HG03103 (cell line): ENCODE measurements at regions not wholly inside any gene's neighbourhood (a gene's known extent, or its start where the extent isn't known, plus 50 kb on each side); places are given as distances from the start of the nearest gene placed in this dataset.

Source experiments
- ATAC-seq: cut with Tn5 transposase; IDR thresholded peaks from one replicate; pipeline ENCODE4 v1.9.1; 2021; ENCODE audit warnings: low read depth; ENCODE audit not compliant: unreplicated experiment

- no peak for ATAC-seq
Observed at GRCh38 chr11:32003335-32003734, 87.5 kb upstream of the RCN1 start.

DNA sequence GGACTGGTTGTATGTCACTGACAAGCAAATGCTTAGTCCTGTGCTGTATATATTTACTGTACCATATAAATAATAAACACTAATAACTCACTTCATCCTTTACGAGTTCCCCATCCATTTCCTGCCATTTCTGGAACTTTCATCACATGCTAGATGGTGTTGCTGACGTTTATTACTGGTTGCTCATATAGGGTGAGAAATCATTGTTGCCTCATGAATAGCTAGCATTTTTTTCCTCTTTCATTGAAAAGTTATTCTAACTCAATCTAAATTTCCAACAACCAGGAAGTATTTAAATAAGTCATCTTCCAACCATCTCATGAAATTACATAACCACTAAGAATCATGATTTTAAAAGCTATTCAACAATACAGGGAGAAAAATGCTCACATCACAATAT is 88.6 kb upstream of the RCN1 start:
- no peak for ATAC-seq

DNA sequence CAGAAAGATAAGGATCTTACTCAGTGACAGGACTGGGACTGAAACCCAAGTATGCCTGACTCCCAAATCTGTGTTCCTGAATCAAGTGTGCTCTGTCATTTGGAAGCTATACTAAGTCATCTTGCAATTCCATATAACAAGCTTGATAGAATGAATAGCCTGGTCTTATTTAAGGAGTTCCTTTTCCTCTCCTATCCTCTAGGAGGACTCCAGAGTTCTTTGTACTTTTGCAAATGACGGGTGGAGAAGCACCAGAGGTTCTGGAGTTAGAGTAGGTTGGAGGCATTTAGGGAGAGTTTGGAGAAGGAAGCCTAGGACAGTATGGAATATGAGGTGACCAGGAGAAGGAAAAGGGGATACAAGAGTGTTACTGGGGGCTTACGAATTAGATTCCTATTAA is 92.9 kb upstream of the RCN1 start:
- no peak for ATAC-seq

GRCh38 chr11:31996159-31996881 is 94.6 kb upstream of the RCN1 start:
- no peak for ATAC-seq

- ATAC-seq: peak; percentile 77
Observed at GRCh38 chr11:31995525-31996094, 95.3 kb upstream of the RCN1 start.

DNA sequence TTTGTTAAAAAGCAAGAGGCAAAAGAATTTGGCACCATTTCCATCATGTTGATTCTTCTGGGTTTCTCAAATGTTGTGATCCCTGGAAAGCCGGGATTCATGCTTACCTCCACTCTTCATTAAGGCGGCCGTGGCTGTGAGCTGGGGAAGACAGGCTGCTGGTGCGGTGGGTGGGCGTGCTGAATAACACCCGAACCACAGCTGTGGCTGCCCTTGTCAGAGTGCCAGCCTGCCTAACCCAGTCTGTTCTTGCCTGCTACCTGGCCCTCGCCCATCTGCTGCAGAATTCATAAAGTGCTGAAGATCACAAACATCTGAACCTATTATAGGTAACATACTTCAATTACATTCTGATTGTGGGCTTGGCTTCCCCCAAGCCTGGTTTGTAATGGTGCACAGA is 95.8 kb upstream of the RCN1 start:
- no peak for ATAC-seq

DNA sequence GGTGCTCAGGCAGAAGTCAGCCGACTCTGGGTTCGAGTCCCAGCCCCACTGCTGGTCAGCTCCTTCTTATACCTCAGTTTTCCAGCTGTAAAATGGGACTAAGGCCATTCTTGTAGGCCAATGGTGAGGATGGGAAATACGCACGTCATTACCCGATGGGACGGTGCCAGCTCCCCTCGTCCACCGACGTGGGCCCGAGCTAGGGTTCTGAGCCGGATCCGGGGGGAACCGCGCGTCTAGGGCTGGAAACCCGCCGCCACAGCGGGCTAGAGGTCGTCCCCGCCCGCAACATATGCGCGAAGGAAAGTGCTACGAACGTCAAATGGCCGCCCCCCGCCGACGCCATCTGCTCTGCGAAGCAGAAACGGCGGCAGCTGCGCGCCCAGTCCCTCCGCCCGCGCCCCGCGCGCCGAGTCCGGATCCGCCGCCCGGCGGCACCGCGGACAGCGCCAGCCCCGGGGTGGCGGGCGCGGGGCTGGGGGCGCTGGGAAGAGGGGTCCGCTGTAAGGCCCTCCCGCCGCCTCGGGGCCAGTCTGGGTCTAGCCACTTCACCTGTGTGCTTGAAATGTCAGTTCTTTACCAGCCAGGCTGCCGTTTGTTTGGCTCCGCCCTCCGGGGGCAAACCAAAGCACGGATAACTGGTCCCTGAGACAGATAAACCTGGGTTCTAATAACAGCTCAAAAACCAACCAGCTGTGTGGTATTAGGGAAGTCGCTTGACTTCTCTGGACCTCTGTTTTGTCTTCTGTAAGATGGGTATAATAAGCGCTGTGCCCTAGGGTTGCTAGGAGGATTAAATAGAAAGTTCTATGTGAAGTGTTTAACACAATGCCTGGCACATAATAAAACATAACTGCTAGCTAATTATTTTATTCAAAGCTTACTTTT is 103.5 kb upstream of the RCN1 start:
- ATAC-seq: no peak

DNA sequence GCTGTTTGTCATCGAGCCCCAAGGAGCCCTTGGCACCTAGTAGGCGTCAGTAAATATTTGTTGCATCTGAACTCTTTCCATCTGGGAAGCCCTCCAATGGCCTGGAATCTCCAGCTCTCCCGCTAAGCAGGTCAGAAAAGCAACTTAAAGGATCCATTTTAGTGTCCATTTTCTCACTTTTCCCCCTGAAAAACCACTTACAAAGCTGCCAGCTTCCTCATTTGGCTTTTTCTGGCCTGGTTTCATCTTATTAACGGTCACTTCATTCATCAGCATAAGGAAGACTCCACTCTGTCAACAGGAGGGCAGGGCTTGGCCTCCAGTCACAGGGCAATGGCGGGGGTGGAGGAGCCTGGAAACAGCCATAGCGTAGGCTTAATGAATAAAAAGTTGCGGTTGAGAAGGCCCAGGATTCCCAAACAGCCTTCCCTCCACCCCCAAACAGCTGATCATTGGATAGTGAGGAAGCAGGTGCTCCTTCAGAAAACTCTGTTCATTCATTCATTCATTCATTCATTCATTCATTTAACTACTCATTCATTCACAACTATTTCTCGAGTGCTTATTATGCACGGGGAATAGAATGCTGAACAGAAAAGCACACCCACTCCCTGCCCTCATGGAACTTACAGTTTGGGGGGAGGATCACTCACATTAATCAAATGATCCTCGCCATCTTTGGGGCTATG is 104.5 kb upstream of the RCN1 start:
- no peak for ATAC-seq

GRCh38 chr11:31981457-31981856 is 109.4 kb upstream of the RCN1 start:
- no peak for ATAC-seq

- no peak for ATAC-seq
Observed at GRCh38 chr11:31977343-31977742, 113.5 kb upstream of the RCN1 start.

DNA sequence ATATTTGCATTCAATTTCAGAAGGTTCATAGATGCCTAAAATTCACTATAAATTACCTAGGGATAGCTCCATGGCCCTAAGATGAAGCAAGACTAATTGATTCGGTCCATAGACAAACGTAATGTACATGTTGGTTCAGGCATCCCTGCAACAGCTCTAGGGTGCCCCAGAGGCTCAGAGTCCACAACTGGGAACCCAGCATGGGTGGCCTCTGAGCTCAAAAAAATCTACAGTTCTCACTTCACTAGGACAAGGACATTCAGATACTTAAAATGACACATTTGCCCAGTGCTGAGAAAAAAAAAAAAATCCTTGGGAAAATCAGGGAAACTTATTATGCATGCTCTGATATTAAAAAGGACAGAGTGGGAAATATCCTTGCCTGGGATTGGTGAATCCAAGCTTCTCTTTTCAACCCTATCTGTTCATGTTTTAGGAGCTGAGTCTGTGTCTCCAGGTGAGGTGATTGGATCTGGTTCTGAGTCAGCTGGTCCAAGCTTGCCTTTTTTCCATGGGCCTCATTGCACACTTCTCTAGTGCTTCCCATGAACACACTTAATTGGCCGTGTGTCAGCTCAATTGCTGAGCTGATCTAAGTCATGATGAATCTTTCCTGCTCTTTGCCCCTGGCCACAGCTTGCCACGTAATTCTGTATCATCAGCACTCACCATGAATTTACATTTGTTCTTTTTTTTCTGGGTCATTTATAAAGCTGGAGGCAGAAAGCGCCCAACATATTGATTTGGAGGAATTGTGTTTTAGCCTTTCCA is 116.3 kb upstream of the RCN1 start:
- no peak for ATAC-seq

DNA sequence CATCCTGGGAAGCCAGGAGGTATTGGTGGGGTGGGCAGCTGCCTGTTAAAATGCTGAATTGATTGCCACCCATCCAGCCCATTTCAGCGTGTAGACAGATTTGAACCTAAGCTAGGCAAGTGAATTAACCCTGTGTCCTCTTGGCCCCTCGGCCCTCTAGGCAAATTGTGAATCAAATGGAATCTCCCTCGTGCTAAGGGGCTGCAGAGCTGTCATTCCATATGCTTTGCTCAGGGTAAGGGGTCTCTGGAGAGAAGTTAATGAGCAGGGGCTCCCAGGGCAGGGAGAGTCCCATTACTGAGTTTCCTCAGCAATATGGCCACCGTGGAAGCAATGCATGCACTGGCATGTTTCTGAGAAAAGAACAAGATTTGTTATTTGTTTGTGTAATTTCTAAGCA is 117.7 kb upstream of the RCN1 start:
- ATAC-seq: no peak

- ATAC-seq: no peak
Observed at GRCh38 chr11:31972623-31973022, 118.3 kb upstream of the RCN1 start.

DNA sequence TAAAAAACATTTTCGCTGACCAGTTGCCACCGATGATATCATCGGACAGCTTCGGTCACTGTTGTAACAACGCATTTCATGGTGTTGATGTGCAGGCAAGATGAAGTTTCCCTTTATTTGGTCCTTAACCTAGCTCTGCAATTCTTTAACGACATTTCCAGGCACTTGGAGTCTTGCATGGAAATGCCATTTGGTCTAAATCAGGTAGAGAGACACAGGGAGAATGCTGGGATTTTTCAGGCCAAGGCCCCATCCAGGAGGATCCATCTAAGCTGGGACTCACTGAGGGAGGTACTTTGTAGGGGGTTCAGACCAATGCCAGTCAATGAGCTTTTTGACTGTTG is 121.5 kb upstream of the RCN1 start:
- no peak for ATAC-seq

DNA sequence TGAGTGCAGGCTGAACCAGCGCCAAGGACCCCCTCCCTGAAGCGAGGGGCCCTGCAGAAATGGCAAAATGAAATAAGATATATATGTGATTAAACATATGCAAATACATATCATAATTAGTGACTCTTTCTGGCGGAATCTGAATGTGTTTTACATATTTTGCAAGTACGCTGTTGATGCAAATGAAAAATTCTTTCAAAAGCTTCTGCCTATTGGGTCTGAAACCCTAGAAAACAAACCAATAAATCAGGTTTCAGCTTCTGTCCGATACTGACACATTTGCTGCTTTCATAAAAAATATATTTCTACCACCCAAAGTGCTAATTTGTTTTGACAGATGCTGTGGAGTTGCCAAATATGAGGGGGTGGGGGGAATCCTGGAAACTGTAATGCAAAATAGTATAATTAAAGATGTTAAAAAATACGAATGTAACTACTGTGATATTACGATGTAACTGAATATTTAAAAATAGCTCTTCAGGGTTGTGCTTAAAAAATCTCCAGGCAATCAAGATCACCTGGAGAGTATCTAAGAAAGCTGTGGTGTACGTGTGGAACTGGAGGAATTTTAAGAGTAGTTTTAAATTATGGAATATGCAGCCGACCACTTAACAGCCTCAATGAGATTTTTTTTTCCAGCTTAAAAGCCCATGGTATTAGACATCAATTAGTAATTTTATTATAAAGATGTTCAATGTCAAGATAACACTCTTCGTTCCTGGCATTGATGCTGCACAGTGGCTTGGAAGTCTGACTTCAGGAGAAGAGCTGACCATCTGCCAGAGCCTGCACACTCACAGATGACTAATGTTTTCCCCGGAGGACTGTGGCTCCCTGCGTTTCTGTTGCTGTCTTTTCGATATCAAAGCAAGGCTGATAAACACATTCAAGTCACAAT is 122.2 kb upstream of the RCN1 start:
- ATAC-seq: no peak

GRCh38 chr11:31967404-31968130 is 123.3 kb upstream of the RCN1 start:
- no peak for ATAC-seq

DNA sequence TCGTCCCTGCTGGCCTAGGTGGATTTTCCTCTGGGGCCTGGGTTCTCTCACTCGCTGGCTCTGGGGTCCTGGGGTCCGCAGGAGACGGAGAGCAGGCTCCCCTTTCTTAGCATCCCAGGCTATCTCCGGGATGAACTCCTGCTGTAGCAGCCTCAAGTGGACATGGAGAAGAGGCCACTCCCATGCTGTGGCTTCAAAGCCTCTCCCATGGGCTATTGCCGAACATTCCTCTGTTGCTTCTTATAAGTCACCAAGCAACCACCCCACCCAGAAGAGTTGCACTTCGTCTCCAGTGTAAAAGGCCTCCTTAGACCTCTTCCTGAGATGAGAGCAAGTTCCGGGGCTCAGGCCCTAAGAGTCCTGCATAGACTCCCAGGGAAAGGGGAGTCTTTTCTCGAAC is 124.0 kb upstream of the RCN1 start:
- no peak for ATAC-seq

DNA sequence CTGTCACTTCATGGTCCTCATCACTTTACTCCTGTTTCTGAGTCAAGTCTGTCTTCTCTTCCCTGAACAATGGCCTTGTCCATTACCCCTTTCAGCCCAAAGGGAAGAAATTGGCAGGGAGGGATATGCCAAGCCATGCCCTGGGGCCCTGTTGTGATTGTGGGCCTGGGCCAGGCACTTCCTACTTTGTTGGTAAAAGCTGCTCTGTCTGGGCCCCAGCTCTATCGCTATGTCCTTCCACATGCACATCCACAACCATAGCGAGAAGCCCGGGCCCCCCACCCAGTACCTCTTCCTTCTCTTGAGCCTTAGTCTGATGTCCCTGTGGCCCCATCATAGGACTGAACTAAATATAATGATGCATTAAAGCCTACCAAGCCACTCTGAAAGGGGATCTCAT is 126.7 kb upstream of the RCN1 start:
- ATAC-seq: no peak

DNA sequence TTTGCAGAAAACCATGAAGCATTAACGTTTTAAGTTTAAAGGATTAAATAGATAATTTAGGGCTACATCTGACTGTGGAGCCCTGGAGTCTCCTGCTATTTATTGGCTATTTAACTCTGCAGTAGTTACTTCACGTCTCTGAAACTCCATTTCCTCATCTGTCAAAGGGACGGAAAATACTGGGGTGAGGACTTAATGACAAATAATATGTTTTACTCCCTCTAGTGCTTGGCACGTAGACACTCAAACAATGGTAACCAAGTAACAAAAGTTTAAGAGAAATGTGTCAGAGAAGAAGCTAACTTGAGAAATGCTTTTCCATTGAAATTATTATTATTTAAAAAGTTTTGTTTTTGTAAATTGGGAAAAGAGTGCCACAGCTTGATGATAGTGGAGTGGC is 130.7 kb upstream of the RCN1 start:
- ATAC-seq: no peak
